ENCODE measurements at regions not wholly inside any gene's neighbourhood (a gene's known extent, or its start where the extent isn't known, plus 50 kb on each side); places are given as distances from the start of the nearest gene placed in this dataset.
"Not testable (repeated sequence)": the region's sequence is repeated elsewhere in the genome, so short reads cannot be mapped to it uniquely, and the experiment has no call there.

GRCh38 chr14:39683691-39684260, 251.5 kb upstream of the FBXO33 start:
- no peak for DNase-seq
- H3K4me1 ChIP-seq, result no peaks in the 10 kb centered on the region

GRCh38 chr14:39682582-39682981, 250.3 kb upstream of the FBXO33 start:
- peaks cover 3% of the 10 kb centered on the region for H3K27me3 ChIP-seq
- no peak overlapping the region for H3K27ac ChIP-seq
- H3K4me3 ChIP-seq, result no peak overlapping the region
- DNase-seq, result no peak
- no peaks in the 10 kb centered on the region for H3K4me1 ChIP-seq
- H3K36me3 ChIP-seq, result no peaks in the 10 kb centered on the region
- no peaks in the 10 kb centered on the region for H3K9me3 ChIP-seq (replicated peaks)

More at GRCh38 chr14:39683691-39684260, 251.5 kb upstream of the FBXO33 start:
- Histone ChIP-seq H3K36me3 (no peaks in the 10 kb centered on the region), H3K9me3 (replicated peaks) (no peaks in the 10 kb centered on the region), H3K4me3 (no peak overlapping the region), H3K27ac (no peak overlapping the region), H3K27me3 (peaks cover 3% of the 10 kb centered on the region)

GRCh38 chr14:39681782-39682399, 249.7 kb upstream of the FBXO33 start:
- no peak overlapping the region for H3K4me3 ChIP-seq
- no peak for DNase-seq
- no peak overlapping the region for H3K27ac ChIP-seq
- H3K9me3 ChIP-seq (replicated peaks), result no peaks in the 10 kb centered on the region
- H3K36me3 ChIP-seq, result no peaks in the 10 kb centered on the region
- no peaks in the 10 kb centered on the region for H3K4me1 ChIP-seq
- peaks cover 3% of the 10 kb centered on the region for H3K27me3 ChIP-seq

- no peak overlapping the region for H3K27ac ChIP-seq
- H3K27me3 ChIP-seq, result no peaks in the 10 kb centered on the region; the same call in 1 of the 2 replicates
- H3K9me3 ChIP-seq (replicated peaks), result no peaks in the 10 kb centered on the region
- H3K4me3 ChIP-seq, result no peak overlapping the region
- H3K4me1 ChIP-seq, result no peaks in the 10 kb centered on the region
- no peak for DNase-seq
- no peaks in the 10 kb centered on the region for H3K36me3 ChIP-seq
These were observed 248.5 kb upstream of the FBXO33 start for GRCh38 chr14:39680777-39681176.

- H3K27ac ChIP-seq, result no peak overlapping the region
These were observed 241.5 kb upstream of the FBXO33 start for GRCh38 chr14:39673734-39674133.

GRCh38 chr14:39673270-39673711, 241.1 kb upstream of the FBXO33 start:
- no peaks in the 10 kb centered on the region for H3K27me3 ChIP-seq
- no peaks in the 10 kb centered on the region for H3K9me3 ChIP-seq (replicated peaks)
- no peaks in the 10 kb centered on the region for H3K4me1 ChIP-seq
- no peak overlapping the region for H3K4me3 ChIP-seq
- DNase-seq, result no peak
- H3K36me3 ChIP-seq, result no peaks in the 10 kb centered on the region
- no peak overlapping the region for H3K27ac ChIP-seq

More at GRCh38 chr14:39673734-39674133, 241.5 kb upstream of the FBXO33 start:
- Histone ChIP-seq H3K36me3 (no peaks in the 10 kb centered on the region), H3K9me3 (replicated peaks) (no peaks in the 10 kb centered on the region), H3K27me3 (no peaks in the 10 kb centered on the region), H3K4me3 (no peak overlapping the region), H3K4me1 (no peaks in the 10 kb centered on the region)
- DNase-seq, result no peak

GRCh38 chr14:39668449-39668848, 236.2 kb upstream of the FBXO33 start:
- no peaks in the 10 kb centered on the region for H3K9me3 ChIP-seq (replicated peaks)
- H3K4me1 ChIP-seq, result no peaks in the 10 kb centered on the region

GRCh38 chr14:39666386-39666785, 234.2 kb upstream of the FBXO33 start:
- H3K9me3 ChIP-seq (replicated peaks), result no peaks in the 10 kb centered on the region
- peak in 1 of 2 experiments; percentile 2 for DNase-seq
- no peak overlapping the region for H3K4me3 ChIP-seq
- no peaks in the 10 kb centered on the region for H3K27me3 ChIP-seq
- H3K36me3 ChIP-seq, result no peaks in the 10 kb centered on the region
- no peak overlapping the region for H3K27ac ChIP-seq
- no peaks in the 10 kb centered on the region for H3K4me1 ChIP-seq

More at GRCh38 chr14:39668449-39668848, 236.2 kb upstream of the FBXO33 start:
- Histone ChIP-seq H3K27ac (no peak overlapping the region), H3K36me3 (no peaks in the 10 kb centered on the region), H3K4me3 (no peak overlapping the region), H3K27me3 (no peaks in the 10 kb centered on the region)
- DNase-seq, result no peak

- Histone ChIP-seq H3K36me3 (no peaks in the 10 kb centered on the region), H3K4me1 (no peaks in the 10 kb centered on the region), H3K4me3 (no peak overlapping the region), H3K27ac (no peak overlapping the region), H3K27me3 (no peaks in the 10 kb centered on the region), H3K9me3 (replicated peaks) (no peaks in the 10 kb centered on the region)
- no peak for DNase-seq
These were observed 232.8 kb upstream of the FBXO33 start for GRCh38 chr14:39665075-39665475.

GRCh38 chr14:39664646-39665045, 232.4 kb upstream of the FBXO33 start:
- Histone ChIP-seq H3K4me1 (no peaks in the 10 kb centered on the region), H3K9me3 (replicated peaks) (no peaks in the 10 kb centered on the region), H3K36me3 (no peaks in the 10 kb centered on the region), H3K4me3 (no peak overlapping the region), H3K27ac (no peak overlapping the region), H3K27me3 (no peaks in the 10 kb centered on the region)
- DNase-seq, result no peak

- H3K4me1 ChIP-seq, result no peaks in the 10 kb centered on the region
- no peaks in the 10 kb centered on the region for H3K27me3 ChIP-seq
- H3K9me3 ChIP-seq (replicated peaks), result no peaks in the 10 kb centered on the region
- no peak overlapping the region for H3K4me3 ChIP-seq
- no peaks in the 10 kb centered on the region for H3K36me3 ChIP-seq
- DNase-seq, result no peak
- H3K27ac ChIP-seq, result no peak overlapping the region
These were observed 209.0 kb upstream of the FBXO33 start for GRCh38 chr14:39641224-39641623.

- not testable (repeated sequence) for DNase-seq; H3K4me1 ChIP-seq; H3K9me3 ChIP-seq (replicated peaks); H3K4me3 ChIP-seq; H3K27ac ChIP-seq; H3K27me3 ChIP-seq; H3K36me3 ChIP-seq
These were observed 206.8 kb upstream of the FBXO33 start for GRCh38 chr14:39639009-39639408.

GRCh38 chr14:39628087-39628486, 195.9 kb upstream of the FBXO33 start:
- no peaks in the 10 kb centered on the region for H3K36me3 ChIP-seq
- no peak overlapping the region for H3K4me3 ChIP-seq
- no peaks in the 10 kb centered on the region for H3K9me3 ChIP-seq (replicated peaks)
- no peaks in the 10 kb centered on the region for H3K27me3 ChIP-seq
- no peak for DNase-seq
- H3K4me1 ChIP-seq, result peaks cover 7% of the 10 kb centered on the region
- H3K27ac ChIP-seq, result no peak overlapping the region

- Histone ChIP-seq H3K36me3 (no peaks in the 10 kb centered on the region), H3K4me3 (no peak overlapping the region), H3K27ac (no peak overlapping the region), H3K27me3 (no peaks in the 10 kb centered on the region), H3K9me3 (replicated peaks) (no peaks in the 10 kb centered on the region), H3K4me1 (peaks cover 4% of the 10 kb centered on the region; the same call in 1 of the 2 replicates)
- DNase-seq, result no peak
These were observed 194.7 kb upstream of the FBXO33 start for GRCh38 chr14:39626589-39627576.

GRCh38 chr14:39621678-39622077, 189.4 kb upstream of the FBXO33 start:
- H3K9me3 ChIP-seq (replicated peaks), result no peaks in the 10 kb centered on the region
- no peak for DNase-seq
- H3K36me3 ChIP-seq, result no peaks in the 10 kb centered on the region
- H3K4me1 ChIP-seq, result no peaks in the 10 kb centered on the region
- H3K27ac ChIP-seq, result no peak overlapping the region
- H3K4me3 ChIP-seq, result no peak overlapping the region
- no peaks in the 10 kb centered on the region for H3K27me3 ChIP-seq

Data from SJCRH30 (cell line).